Activated CD4-positive, alpha-beta T cell treated with anti-CD3 and anti-CD28 coated beads, Interleukin-2, amount 10 ng/mL, durations not matched to agents 7 days and 5 days (primary cell): ENCODE measurements at regions not wholly inside any gene's neighbourhood (a gene's known extent, or its start where the extent isn't known, plus 50 kb on each side); places are given as distances from the start of the nearest gene placed in this dataset.
"Not testable (repeated sequence)": the region's sequence is repeated elsewhere in the genome, so short reads cannot be mapped to it uniquely, and the experiment has no call there.

ENCODE experiments used
- CTCF ChIA-PET: fragments of 350-600 bp; sonication (Branson Sonifier 250); formaldehyde crosslinking; loops from one replicate; lab custom pipeline; 2021; ENCODE audit warnings: antibody characterized with exemption; lab: Charles Lee
- POLR2A ChIA-PET: fragments of 350-600 bp; sonication (Branson Sonifier 250); formaldehyde crosslinking; loops from one replicate; lab custom pipeline; 2021; ENCODE audit warnings: antibody characterized with exemption; lab: Charles Lee
- DNase-seq: peaks from one replicate; pipeline ENCODE4 v3.0.0-alpha.2; 2020
- H3K27ac Mint-ChIP-seq: one replicate; pipeline ENCODE4 v1.8.0; 2021; ENCODE audit warnings: mild to moderate bottlenecking, moderate library complexity, mixed read lengths
- H3K27me3 Mint-ChIP-seq: one replicate; pipeline ENCODE4 v1.8.0; 2021; ENCODE audit warnings: mixed read lengths
- H3K36me3 Mint-ChIP-seq: one replicate; pipeline ENCODE4 v1.8.0; 2021; ENCODE audit warnings: low read depth, mixed read lengths
- H3K4me1 Mint-ChIP-seq: one replicate; pipeline ENCODE4 v1.8.0; 2021; ENCODE audit warnings: mixed read lengths
- H3K4me3 Mint-ChIP-seq: one replicate; pipeline ENCODE4 v1.8.0; 2021; ENCODE audit warnings: mild to moderate bottlenecking, moderate library complexity, mixed read lengths
- H3K9me3 Mint-ChIP-seq: one replicate; pipeline ENCODE4 v1.8.0; 2021; ENCODE audit warnings: mixed read lengths

DNA sequence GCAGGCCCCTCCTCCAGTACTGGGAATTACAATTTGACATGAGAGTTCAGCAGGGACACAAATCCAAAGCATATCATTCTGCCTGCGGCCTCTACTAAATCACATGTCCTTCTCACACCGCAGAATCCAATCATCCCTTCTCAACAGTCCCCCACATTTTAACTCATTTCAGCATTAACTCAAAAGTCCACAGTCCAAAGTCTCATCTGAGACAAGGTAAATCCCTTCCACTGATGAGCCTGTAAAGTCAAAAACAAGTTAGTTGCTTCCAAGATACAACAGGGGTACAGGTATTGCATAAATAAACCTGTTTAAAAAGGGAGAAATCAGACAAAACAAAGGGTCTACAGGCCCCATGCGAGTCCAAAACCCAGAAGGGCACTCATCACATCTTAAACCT is 64.0 kb downstream of the EBNA1BP2 start:
- no peaks in the 10 kb centered on the region for H3K4me1 Mint-ChIP-seq
- H3K27ac Mint-ChIP-seq: no peak overlapping the region
- H3K9me3 Mint-ChIP-seq: peaks cover 24% of the 10 kb centered on the region
- ChIA-PET CTCF (no interaction called here), POLR2A (no interaction called here)
- DNase-seq: no peak
- no peak overlapping the region for H3K4me3 Mint-ChIP-seq
- peaks cover 8% of the 10 kb centered on the region for H3K27me3 Mint-ChIP-seq
- no peaks in the 10 kb centered on the region for H3K36me3 Mint-ChIP-seq

DNA sequence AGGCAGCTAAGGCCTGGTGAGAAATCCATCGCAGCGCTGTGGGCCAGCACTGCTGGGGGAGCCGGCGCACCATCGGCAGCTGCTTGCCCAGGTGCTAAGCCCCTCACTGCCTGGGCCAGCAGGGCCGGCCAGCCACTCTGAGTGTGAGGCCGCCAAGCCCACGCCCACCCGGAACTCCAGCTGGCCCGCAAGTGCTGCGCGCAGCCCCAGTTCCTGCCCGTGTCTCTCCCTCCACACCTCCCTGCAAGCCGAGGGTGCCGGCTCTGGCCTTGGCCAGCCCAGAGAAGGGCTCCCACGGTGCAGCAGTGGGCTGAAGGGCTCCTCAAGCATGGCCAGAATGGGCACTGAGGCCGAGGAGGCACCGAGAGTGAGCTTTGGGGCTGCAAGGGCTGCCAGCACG is 64.4 kb downstream of the EBNA1BP2 start:
- ChIA-PET CTCF (no interaction called here), POLR2A (no interaction called here)
- peaks cover 6% of the 10 kb centered on the region for H3K27me3 Mint-ChIP-seq
- H3K4me1 Mint-ChIP-seq: no peaks in the 10 kb centered on the region
- H3K4me3 Mint-ChIP-seq: no peak overlapping the region
- no peak for DNase-seq
- H3K36me3 Mint-ChIP-seq: no peaks in the 10 kb centered on the region
- H3K27ac Mint-ChIP-seq: no peak overlapping the region
- H3K9me3 Mint-ChIP-seq: peaks cover 24% of the 10 kb centered on the region

DNA sequence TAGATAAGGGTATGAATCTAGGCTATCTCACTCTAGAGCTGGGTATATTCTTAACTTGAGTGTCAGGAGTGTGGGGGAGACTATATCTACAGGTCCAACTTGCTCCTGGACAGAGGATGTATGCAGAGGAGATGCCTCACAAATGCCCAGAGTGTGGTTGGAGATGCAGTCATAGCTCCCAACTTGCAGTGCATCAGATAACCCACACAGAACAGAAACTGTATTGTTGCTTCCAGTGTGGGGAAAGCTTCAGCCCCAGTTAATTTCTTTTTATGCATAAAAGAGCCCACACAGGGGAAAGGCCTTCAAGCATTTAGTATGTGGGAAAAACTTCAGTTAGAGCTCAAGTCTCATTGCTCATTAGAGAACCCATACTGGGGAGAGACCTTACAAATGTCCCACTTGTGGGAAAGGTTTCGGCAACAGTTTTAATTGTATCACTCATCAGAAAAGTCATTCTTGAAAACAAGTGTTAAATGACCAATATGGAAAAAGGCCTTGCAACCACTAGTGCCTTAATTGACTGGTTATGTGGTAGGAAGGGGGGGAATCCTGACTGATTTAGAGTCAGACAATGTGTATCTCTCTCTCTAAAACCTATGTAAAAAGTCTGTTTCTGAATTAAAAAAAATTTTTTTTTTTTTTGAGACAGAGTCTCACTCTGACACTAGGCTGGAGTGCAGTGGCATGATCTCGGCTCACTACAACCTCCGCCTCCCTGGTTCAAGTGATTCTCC is 67.9 kb downstream of the EBNA1BP2 start:
- DNase-seq: no peak
- no peak overlapping the region for H3K27ac Mint-ChIP-seq
- ChIA-PET CTCF (no interaction called here), POLR2A (no interaction called here)
- no peak overlapping the region for H3K4me3 Mint-ChIP-seq
- H3K4me1 Mint-ChIP-seq: no peaks in the 10 kb centered on the region
- no peaks in the 10 kb centered on the region for H3K36me3 Mint-ChIP-seq
- no peaks in the 10 kb centered on the region for H3K27me3 Mint-ChIP-seq
- H3K9me3 Mint-ChIP-seq: peaks cover 18% of the 10 kb centered on the region

DNA sequence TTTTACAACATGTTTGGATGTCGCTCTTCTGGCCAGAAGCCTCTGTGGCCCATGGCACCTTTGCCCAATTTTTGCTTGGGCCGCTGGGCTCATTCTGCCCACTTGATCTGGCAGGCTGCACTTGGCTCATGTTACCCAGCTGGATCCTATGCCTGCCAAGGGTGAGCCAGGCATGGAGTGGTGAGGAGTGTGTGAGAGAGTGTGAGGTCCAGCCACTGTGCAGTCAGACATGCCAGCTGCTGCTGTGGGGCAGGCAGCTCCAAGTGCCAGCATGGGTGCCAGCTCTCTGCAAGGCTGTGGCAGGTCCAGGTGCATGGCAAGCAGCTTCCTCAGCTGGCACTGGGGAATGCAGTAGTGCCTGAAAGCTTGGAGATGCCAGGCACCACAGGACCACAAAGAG is 71.0 kb downstream of the EBNA1BP2 start:
- H3K27me3 Mint-ChIP-seq: peaks cover 10% of the 10 kb centered on the region
- ChIA-PET POLR2A (no interaction called here), CTCF (interaction anchor here (1.6 to 1.7 kb wide), 2 partner anchors 28 to 188 kb away, joined by 3 to 6 read pairs; no protein-coding TSS in a partner anchor)
- H3K4me3 Mint-ChIP-seq: no peak overlapping the region
- H3K27ac Mint-ChIP-seq: no peak overlapping the region
- H3K36me3 Mint-ChIP-seq: no peaks in the 10 kb centered on the region
- no peaks in the 10 kb centered on the region for H3K4me1 Mint-ChIP-seq
- H3K9me3 Mint-ChIP-seq: peaks cover 6% of the 10 kb centered on the region
- no peak for DNase-seq

DNA sequence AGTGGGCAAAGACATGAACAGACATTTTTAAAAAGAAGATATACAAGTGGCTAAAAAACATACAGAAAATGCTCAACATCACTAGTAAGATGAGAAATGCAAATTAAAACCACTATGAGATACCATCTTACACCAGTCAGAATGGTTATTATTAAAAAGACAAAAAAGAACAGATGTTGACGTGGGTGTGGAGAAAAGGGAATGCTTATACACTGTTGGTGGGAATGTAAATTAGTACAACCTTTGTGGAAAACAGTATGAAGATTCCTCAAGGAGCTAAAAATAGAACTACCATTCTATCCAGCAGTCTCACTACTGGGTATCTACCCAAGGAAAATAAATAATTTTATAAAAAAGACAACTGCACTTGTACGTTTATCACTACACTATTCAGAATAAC is 73.9 kb downstream of the EBNA1BP2 start:
- DNase-seq: no peak
- H3K4me1 Mint-ChIP-seq: no peaks in the 10 kb centered on the region
- CTCF ChIA-PET: no interaction called here
- no peak overlapping the region for H3K27ac Mint-ChIP-seq
- POLR2A ChIA-PET: no interaction called here
- peaks cover 3% of the 10 kb centered on the region for H3K9me3 Mint-ChIP-seq
- no peaks in the 10 kb centered on the region for H3K36me3 Mint-ChIP-seq
- no peak overlapping the region for H3K4me3 Mint-ChIP-seq
- H3K27me3 Mint-ChIP-seq: peaks cover 16% of the 10 kb centered on the region

DNA sequence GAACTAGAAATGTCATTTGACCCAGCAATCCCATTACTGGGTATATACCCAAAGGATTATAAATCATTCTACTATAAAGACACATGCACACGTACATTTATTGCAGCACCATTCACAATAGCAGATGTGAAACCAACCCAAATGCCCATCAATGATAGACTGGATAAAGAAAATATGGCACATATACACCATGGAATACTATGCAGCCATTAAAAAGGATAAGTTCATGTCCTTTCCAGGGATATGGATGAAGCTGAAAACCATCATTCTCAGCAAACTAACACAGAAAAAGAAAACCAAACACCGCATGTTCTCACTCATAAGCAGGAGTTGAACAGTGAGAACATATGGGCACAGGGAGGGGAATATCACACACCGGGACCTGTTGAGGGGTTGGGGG is 75.6 kb downstream of the EBNA1BP2 start:
- H3K27ac Mint-ChIP-seq, H3K4me1 Mint-ChIP-seq, H3K9me3 Mint-ChIP-seq, POLR2A ChIA-PET, H3K4me3 Mint-ChIP-seq, DNase-seq, CTCF ChIA-PET, H3K36me3 Mint-ChIP-seq: not testable (repeated sequence)
- peaks cover 16% of the 10 kb centered on the region for H3K27me3 Mint-ChIP-seq

DNA sequence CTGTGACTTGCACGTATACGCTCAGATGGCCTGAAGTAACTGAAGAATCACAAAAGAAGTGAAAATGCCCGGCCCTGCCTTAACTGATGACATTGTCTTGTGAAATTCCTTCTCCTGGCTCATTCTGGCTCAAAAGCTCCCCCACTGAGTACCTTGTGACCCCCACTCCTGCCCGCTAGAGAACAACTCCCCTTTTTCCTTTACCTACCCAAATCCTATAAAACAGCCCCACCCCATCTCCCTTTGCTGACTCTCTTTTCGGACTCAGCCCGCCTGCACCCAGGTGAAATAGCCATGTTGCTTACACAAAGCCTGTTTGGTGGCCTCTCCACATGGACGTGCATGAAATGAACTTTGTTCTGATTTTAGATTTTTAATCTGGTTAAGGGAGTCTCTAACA is 81.3 kb downstream of the EBNA1BP2 start:
- CTCF ChIA-PET: interaction anchor here (3.0 kb wide), 1 partner anchor 18 kb away, joined by 12 read pairs; no protein-coding TSS in a partner anchor
- H3K9me3 Mint-ChIP-seq, H3K27me3 Mint-ChIP-seq, H3K4me3 Mint-ChIP-seq, POLR2A ChIA-PET, H3K36me3 Mint-ChIP-seq, DNase-seq, H3K27ac Mint-ChIP-seq, H3K4me1 Mint-ChIP-seq: not testable (repeated sequence)

DNA sequence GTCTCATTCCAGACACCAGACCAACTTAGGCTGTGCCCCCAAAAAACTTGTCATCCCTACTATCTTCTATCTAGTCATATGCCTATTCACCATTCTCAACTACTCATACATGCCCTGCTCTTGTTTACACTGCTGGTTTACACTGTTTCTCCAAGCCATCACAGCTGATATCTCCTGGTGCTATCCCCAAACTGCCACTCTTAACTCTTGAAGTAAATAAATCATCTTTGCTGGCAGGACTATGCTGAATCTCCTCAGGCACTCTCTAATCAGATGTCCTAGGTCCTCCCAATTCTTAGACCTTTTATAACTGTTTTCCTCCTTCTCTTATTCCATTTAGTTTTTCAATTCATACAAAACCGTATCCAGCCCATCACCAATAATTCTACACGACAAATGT is 81.9 kb downstream of the EBNA1BP2 start:
- POLR2A ChIA-PET, CTCF ChIA-PET, H3K9me3 Mint-ChIP-seq, DNase-seq, H3K4me1 Mint-ChIP-seq, H3K27ac Mint-ChIP-seq, H3K4me3 Mint-ChIP-seq, H3K27me3 Mint-ChIP-seq, H3K36me3 Mint-ChIP-seq: not testable (repeated sequence)

DNA sequence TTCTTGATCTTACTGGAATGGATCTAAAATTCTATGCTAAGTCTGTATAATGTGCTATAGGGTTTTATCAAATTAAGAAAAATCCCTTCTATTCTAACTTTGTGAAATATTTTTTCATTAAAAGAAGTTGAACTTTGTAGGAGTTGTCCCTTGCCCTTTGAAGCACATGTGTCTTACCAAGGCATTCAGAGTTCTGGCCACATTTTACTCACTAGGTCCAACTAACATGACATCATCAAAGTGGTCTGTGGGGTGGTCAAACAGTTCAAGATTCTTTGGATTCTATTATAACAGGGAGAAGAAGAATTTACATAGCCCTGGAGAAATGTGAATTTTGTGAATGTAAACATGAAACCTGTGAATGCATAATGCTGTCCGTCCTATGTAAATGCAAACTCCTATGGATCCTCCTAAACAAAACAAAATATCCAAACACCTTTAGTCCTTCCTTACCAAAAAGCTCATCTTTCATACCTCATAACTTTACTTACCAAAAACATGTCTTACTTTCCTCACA is 88.7 kb downstream of the EBNA1BP2 start:
- no peak for DNase-seq
- H3K27me3 Mint-ChIP-seq: peaks cover 5% of the 10 kb centered on the region
- ChIA-PET CTCF (interaction anchor here (0.6 to 0.9 kb wide), 3 partner anchors 11 to 734 kb away, joined by 3 to 4 read pairs (median 4); no protein-coding TSS in a partner anchor), POLR2A (no interaction called here)
- H3K4me3 Mint-ChIP-seq: no peak overlapping the region
- no peaks in the 10 kb centered on the region for H3K4me1 Mint-ChIP-seq
- H3K36me3 Mint-ChIP-seq: no peaks in the 10 kb centered on the region
- H3K27ac Mint-ChIP-seq: no peak overlapping the region
- H3K9me3 Mint-ChIP-seq: no peaks in the 10 kb centered on the region

DNA sequence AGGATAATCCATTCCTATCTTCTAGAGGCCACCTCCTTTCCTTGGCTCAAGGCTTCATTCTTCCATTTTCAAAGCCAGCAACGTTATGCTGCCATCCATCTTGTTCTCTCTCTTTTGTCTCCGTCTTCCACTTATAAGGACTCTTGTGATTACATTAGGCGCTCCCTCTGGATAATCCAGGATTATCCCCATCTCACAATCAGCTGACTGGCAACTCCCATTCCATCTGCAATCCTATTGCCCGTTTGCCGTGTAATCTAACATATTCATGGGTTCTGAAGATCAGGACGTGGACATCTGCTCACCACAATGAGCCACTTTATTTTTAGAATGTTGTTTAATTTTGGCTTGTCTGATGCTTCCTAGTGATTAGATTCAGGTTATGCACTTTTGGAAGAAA is 89.3 kb downstream of the EBNA1BP2 start:
- H3K27me3 Mint-ChIP-seq: peaks cover 5% of the 10 kb centered on the region
- CTCF ChIA-PET: no interaction called here
- H3K36me3 Mint-ChIP-seq: no peaks in the 10 kb centered on the region
- H3K27ac Mint-ChIP-seq: no peak overlapping the region
- POLR2A ChIA-PET: no interaction called here
- no peaks in the 10 kb centered on the region for H3K4me1 Mint-ChIP-seq
- H3K9me3 Mint-ChIP-seq: no peaks in the 10 kb centered on the region
- DNase-seq: no peak
- no peak overlapping the region for H3K4me3 Mint-ChIP-seq

DNA sequence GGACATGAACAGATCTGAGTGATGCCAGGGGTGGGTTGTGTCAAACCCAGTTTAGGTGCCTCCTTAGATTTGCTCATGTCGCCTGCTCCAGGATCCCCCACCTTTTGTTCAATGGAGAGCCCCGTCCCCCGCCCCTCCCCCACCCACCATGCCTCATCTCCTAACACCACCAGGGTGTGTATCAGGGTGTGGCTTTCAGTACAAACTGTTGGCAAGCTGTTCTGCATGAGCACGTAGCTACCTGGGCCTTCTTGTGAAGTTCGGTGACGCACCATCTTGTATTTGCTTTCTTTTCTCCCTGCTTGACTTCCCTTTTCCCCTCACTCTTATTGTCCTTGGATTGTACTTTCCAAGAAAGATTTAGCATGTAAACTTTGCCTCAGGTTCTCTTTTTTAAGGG is 94.8 kb downstream of the EBNA1BP2 start:
- H3K9me3 Mint-ChIP-seq: no peaks in the 10 kb centered on the region
- no peak overlapping the region for H3K27ac Mint-ChIP-seq
- H3K36me3 Mint-ChIP-seq: no peaks in the 10 kb centered on the region
- no peak for DNase-seq
- POLR2A ChIA-PET: no interaction called here
- peaks cover 4% of the 10 kb centered on the region for H3K4me1 Mint-ChIP-seq
- no peaks in the 10 kb centered on the region for H3K27me3 Mint-ChIP-seq
- H3K4me3 Mint-ChIP-seq: no peak overlapping the region
- CTCF ChIA-PET: interaction anchor here (1.0 to 1.7 kb wide), 2 partner anchors 124 to 164 kb away, joined by 3 to 7 read pairs; no protein-coding TSS in a partner anchor

DNA sequence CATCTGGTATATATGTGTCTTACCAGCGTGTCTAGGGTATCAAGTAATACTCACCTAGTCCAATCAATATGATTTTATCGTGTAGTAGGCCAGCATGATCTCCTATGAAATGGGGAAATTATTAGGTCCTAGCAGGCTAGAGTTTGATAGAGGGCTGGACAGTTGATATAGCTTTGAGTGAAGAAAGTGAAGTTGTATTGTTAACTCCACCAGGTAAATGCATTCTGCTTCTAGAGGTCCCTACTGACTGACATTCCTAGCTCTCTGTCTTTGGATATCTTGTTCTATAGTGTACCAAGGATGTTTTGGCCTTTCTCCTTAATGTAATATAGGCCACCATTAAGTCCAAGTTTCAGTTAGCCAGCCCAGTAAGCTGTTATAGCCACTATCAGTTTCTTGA is 97.4 kb downstream of the EBNA1BP2 start:
- DNase-seq: no peak
- peaks cover 4% of the 10 kb centered on the region for H3K4me1 Mint-ChIP-seq
- CTCF ChIA-PET: interaction anchor here (0.9 to 5.4 kb wide), 8 partner anchors 10 to 309 kb away, joined by 3 to 52 read pairs (median 6); no protein-coding TSS in a partner anchor
- no peak overlapping the region for H3K4me3 Mint-ChIP-seq
- no peak overlapping the region for H3K27ac Mint-ChIP-seq
- POLR2A ChIA-PET: interaction anchor here (1.2 kb wide), 1 partner anchor 228 kb away, joined by 4 read pairs; the partner anchor contains the start of gene ZNF691
- no peaks in the 10 kb centered on the region for H3K9me3 Mint-ChIP-seq
- H3K27me3 Mint-ChIP-seq: no peaks in the 10 kb centered on the region
- H3K36me3 Mint-ChIP-seq: no peaks in the 10 kb centered on the region

DNA sequence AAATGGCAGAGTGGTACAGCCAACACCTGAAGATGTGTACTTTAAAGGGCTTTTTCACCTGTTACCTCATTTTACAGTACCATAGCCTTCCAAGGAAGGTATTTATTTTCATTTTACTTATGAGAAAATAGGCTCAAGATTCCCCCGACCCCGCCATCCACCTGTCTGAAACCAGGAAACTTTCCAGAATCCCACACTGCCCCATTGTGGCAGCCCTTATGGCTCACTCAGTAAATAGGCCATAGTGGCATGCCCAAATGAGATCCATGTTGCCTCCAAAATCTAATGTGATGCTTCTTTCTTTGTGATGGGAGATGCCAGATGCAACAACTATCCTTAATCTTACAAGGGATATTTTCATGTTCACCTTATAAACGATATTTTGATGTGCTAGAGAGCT is 97.8 kb downstream of the EBNA1BP2 start:
- Mint-ChIP-seq H3K36me3 (no peaks in the 10 kb centered on the region), H3K27me3 (no peaks in the 10 kb centered on the region), H3K9me3 (no peaks in the 10 kb centered on the region), H3K4me1 (peaks cover 8% of the 10 kb centered on the region), H3K4me3 (no peak overlapping the region), H3K27ac (no peak overlapping the region)
- POLR2A ChIA-PET: interaction anchor here (0.5 to 1.2 kb wide), 5 partner anchors 115 to 228 kb away, joined by 3 to 10 read pairs (median 4); partner anchors contain the start of gene ZNF691
- CTCF ChIA-PET: interaction anchor here (0.6 to 5.4 kb wide), 36 partner anchors 10 to 552 kb away, joined by 3 to 66 read pairs (median 4); partner anchors contain the start of gene ZNF691
- DNase-seq: no peak
